ENCODE measurements at regions not wholly inside any gene's neighbourhood (a gene's known extent, or its start where the extent isn't known, plus 50 kb on each side); places are given as distances from the start of the nearest gene placed in this dataset.

- TF ChIP-seq CTCF (conservative IDR thresholded peaks at IDR 0.05; ENCODE audit: low read depth in 2 of 2) (no peak), EZH2 (IDR thresholded peaks at IDR 0.05; ENCODE audit: low read depth, unreplicated experiment) (no peak), STAT1 (IDR thresholded peaks at IDR 0.05; ENCODE audit: unreplicated experiment) (no peak), JUNB (IDR thresholded peaks at IDR 0.05; ENCODE audit: unreplicated experiment) (no peak), POLR2AphosphoS5 (IDR thresholded peaks at IDR 0.05; ENCODE audit: low read depth) (no peak), ZNF331 (CRISPR knock-in tag; IDR thresholded peaks at IDR 0.05; ENCODE audit: low read depth) (no peak), EZH2phosphoT487 (IDR thresholded peaks at IDR 0.05; ENCODE audit: unreplicated experiment) (no peak), REST (IDR thresholded peaks at IDR 0.05; ENCODE audit: unreplicated experiment) (no peak), CREB1 (CRISPR knock-in tag; IDR thresholded peaks at IDR 0.05; ENCODE audit: low read depth) (no peak), ETS1 (IDR thresholded peaks at IDR 0.05) (no peak), ZNF114 (CRISPR knock-in tag; IDR thresholded peaks at IDR 0.05) (no peak), NANOG (IDR thresholded peaks at IDR 0.05; ENCODE audit: borderline replicate concordance) (no peak)
These were observed 337.4 kb upstream of the ZWINT start for GRCh38 chr10:56698506-56698905.
